SK-N-SH treated with all-trans-retinoic acid at 6 μM for 48 hours (cell line): ENCODE measurements at regions not wholly inside any gene's neighbourhood (a gene's known extent, or its start where the extent isn't known, plus 50 kb on each side); places are given as distances from the start of the nearest gene placed in this dataset.

Source experiments
- ATAC-seq: fragments of 200-7000 bp; cut with Tn5 transposase; 3 replicates; pipeline ENCODE4 v1.9.1; 2020; ENCODE audit warnings: mild to moderate bottlenecking, moderate library complexity
- ARNTL ChIP-seq: fragments of 450-650 bp; formaldehyde crosslinking; IDR thresholded peaks from 2 replicates; pipeline ENCODE4 v1.5.0; 2020; ENCODE audit warnings: low read depth, mild to moderate bottlenecking, moderate library complexity, borderline replicate concordance
- BACH2 ChIP-seq: fragments of 250-450 bp; sonication (Bioruptor Pico); IDR thresholded peaks from 2 replicates; pipeline ENCODE4 v1.9.0; 2021; ENCODE audit warnings: mild to moderate bottlenecking, borderline replicate concordance
- CREB5 ChIP-seq: fragments of 250-450 bp; sonication (Bioruptor Pico); IDR thresholded peaks from 2 replicates; pipeline ENCODE4 v1.5.1; 2020; ENCODE audit warnings: low read depth, mild to moderate bottlenecking, moderate library complexity
- CSDC2 ChIP-seq: fragments of 250-450 bp; sonication (Bioruptor Pico); IDR thresholded peaks from 2 replicates; pipeline ENCODE4 v1.5.0; 2020; ENCODE audit warnings: mild to moderate bottlenecking, moderate library complexity
- ESRRG ChIP-seq: fragments of 250-450 bp; sonication (Bioruptor Pico); IDR thresholded peaks from 2 replicates; pipeline ENCODE4 v1.6.1; 2021; ENCODE audit warnings: mild to moderate bottlenecking
- GLIS3 ChIP-seq: fragments of 250-450 bp; sonication (Bioruptor Pico); IDR thresholded peaks from 2 replicates; pipeline ENCODE4 v1.5.0; 2020; ENCODE audit warnings: mild to moderate bottlenecking, moderate library complexity
- ISL1 ChIP-seq: fragments of 250-450 bp; sonication (Bioruptor Pico); IDR thresholded peaks from 2 replicates; pipeline ENCODE4 v2.1.2; 2022; ENCODE audit warnings: mild to moderate bottlenecking, moderate library complexity
- OSR1 ChIP-seq: fragments of 250-450 bp; sonication (Bioruptor Pico); IDR thresholded peaks from 2 replicates; pipeline ENCODE4 v1.8.0; 2022; ENCODE audit warnings: moderate library complexity, mild to moderate bottlenecking, inconsistent platforms
- PATZ1 ChIP-seq: fragments of 250-450 bp; sonication (Bioruptor Pico); IDR thresholded peaks from 2 replicates; pipeline ENCODE4 v1.8.0; 2020; ENCODE audit warnings: mild to moderate bottlenecking, moderate library complexity, borderline replicate concordance
- POU6F1 ChIP-seq: fragments of 250-450 bp; sonication (Bioruptor Pico); IDR thresholded peaks from 2 replicates; pipeline ENCODE4 v1.8.0; 2021; ENCODE audit warnings: low read depth, mild to moderate bottlenecking, moderate library complexity, borderline replicate concordance
- PPARA ChIP-seq: fragments of 250-450 bp; sonication (Bioruptor Pico); IDR thresholded peaks from 2 replicates; pipeline ENCODE4 v1.5.0; 2020; ENCODE audit warnings: mild to moderate bottlenecking, borderline replicate concordance
- RARB ChIP-seq: fragments of 250-450 bp; sonication (Bioruptor Pico); IDR thresholded peaks from 2 replicates; pipeline ENCODE4 v1.8.0; 2021; ENCODE audit warnings: mild to moderate bottlenecking, moderate library complexity
- SNAI2 ChIP-seq: fragments of 250-450 bp; sonication (Bioruptor Pico); IDR thresholded peaks from 2 replicates; pipeline ENCODE4 v1.5.0; 2020; ENCODE audit warnings: mild to moderate bottlenecking, moderate library complexity
- TCF4 ChIP-seq: fragments of 250-450 bp; sonication (Bioruptor Pico); IDR thresholded peaks from 2 replicates; pipeline ENCODE4 v1.8.0; 2021; ENCODE audit warnings: mild to moderate bottlenecking, moderate library complexity, borderline replicate concordance
- TOX ChIP-seq: fragments of 250-450 bp; sonication (Bioruptor Pico); IDR thresholded peaks from 2 replicates; pipeline ENCODE4 v1.8.0; 2021; ENCODE audit warnings: mild to moderate bottlenecking, moderate library complexity, borderline replicate concordance
- ZC3H10 ChIP-seq: fragments of 250-450 bp; sonication (Bioruptor Pico); IDR thresholded peaks from 2 replicates; pipeline ENCODE4 v1.5.1; 2021; ENCODE audit warnings: mild to moderate bottlenecking, moderate library complexity
- ZFP3 ChIP-seq: fragments of 250-450 bp; sonication (Bioruptor Pico); IDR thresholded peaks from 2 replicates; pipeline ENCODE4 v1.5.0; 2020; ENCODE audit warnings: mild to moderate bottlenecking, moderate library complexity
- ZNF565 ChIP-seq: fragments of 450-650 bp; formaldehyde crosslinking; conservative IDR thresholded peaks from 2 replicates; pipeline ENCODE4 v1.5.0; 2020; ENCODE audit warnings: low read depth, mild to moderate bottlenecking, moderate library complexity
- ZNF8 ChIP-seq: fragments of 450-650 bp; formaldehyde crosslinking; IDR thresholded peaks from 2 replicates; pipeline ENCODE4 v1.5.0; 2020; ENCODE audit warnings: mild to moderate bottlenecking, moderate library complexity
- TF ChIP-seq, protein P1 (sequence below): fragments of 250-450 bp; sonication (Bioruptor Pico); IDR thresholded peaks from 2 replicates; pipeline ENCODE4 v1.5.1; 2021; ENCODE audit warnings: mild to moderate bottlenecking, moderate library complexity
- TF ChIP-seq, protein P2 (sequence below): fragments of 250-450 bp; sonication (Bioruptor Pico); IDR thresholded peaks from 2 replicates; pipeline ENCODE4 v1.5.0; 2020; ENCODE audit warnings: mild to moderate bottlenecking, moderate library complexity

GRCh38 chr9:38213631-38214299 is 144.7 kb upstream of the SHB start:
- TF ChIP-seq PATZ1 (CRISPR knock-in tag) (no peak), ZC3H10 (CRISPR knock-in tag) (no peak), ZNF565 (CRISPR knock-in tag) (no peak), ZFP3 (CRISPR knock-in tag) (no peak), SNAI2 (CRISPR knock-in tag) (no peak), ZNF8 (CRISPR knock-in tag) (no peak)
- no peak for ATAC-seq

- no peak for TF ChIP-seq TCF4 (CRISPR knock-in tag)
- TF ChIP-seq ISL1 (CRISPR knock-in tag), result no peak
- no peak for TF ChIP-seq CSDC2 (CRISPR knock-in tag)
- TF ChIP-seq PPARA (CRISPR knock-in tag), result no peak
- no peak for TF ChIP-seq ZNF565 (CRISPR knock-in tag)
- TF ChIP-seq SNAI2 (CRISPR knock-in tag), result no peak
- no peak for TF ChIP-seq ZNF8 (CRISPR knock-in tag)
- no peak for TF ChIP-seq ESRRG (CRISPR knock-in tag)
- TF ChIP-seq RARB (CRISPR knock-in tag), result no peak
- TF ChIP-seq TOX (CRISPR knock-in tag), result no peak
- TF ChIP-seq PATZ1 (CRISPR knock-in tag), result no peak
- TF ChIP-seq ZFP3 (CRISPR knock-in tag), result no peak
- no peak for TF ChIP-seq BACH2 (CRISPR knock-in tag)
- no peak for TF ChIP-seq CREB5
- no peak for ATAC-seq
Measured at GRCh38 chr9:38212016-38212415, 143.0 kb upstream of the SHB start.

DNA sequence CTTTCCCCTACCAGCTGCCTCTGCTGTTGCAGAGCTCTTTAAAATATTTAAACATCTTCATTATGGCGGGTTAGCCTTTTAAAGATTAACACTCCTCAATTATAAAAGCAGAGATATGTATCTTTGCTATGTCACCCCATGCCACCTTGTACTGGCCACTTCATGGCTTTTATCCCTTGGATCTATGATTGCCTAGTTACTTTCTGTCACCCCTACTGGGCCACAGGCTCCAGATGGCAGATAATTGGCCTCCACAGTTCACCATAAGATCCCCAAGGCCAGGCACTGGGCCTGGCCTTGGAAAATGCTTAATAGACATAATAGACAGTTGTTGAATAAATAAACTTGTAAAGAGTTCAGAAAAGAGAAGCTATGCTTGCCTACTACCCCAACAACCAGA is 142.0 kb upstream of the SHB start:
- TF ChIP-seq SNAI2 (CRISPR knock-in tag) (no peak), ISL1 (CRISPR knock-in tag) (no peak)
- ATAC-seq, result no peak

DNA sequence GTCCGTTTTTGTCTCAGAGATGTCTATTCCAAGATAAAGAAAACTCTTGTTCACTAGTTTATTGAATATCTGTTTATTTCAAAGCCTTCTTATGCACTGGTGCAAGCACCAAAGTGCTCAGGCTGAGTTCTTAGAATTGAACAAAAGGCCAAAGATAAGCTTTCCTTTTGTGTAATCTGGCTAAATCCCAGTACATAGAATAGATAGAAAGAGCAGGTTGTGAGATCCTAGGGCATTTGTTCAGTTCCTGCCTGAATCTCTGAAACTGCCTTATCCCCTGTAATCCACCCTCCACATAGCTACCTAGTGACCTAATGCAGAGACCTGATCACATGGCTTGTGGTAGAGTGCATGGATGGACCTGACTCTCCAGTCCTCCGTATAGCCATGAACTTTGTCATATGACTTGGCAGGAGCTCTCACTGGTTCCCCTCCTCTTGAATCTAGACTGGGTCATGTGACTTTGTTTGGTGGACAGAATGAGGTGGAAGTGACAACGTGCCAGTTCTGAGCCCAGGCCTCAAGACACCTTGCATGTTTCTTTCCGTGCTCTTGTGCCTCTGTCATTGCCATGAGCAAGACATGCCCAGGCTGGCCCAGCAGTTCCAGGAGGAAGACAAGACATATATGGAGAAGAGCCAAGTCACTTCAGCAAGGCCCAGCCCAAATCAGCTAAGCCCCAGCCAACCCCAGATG is 139.3 kb upstream of the SHB start:
- no peak for ATAC-seq
- TF ChIP-seq, protein P1, sequence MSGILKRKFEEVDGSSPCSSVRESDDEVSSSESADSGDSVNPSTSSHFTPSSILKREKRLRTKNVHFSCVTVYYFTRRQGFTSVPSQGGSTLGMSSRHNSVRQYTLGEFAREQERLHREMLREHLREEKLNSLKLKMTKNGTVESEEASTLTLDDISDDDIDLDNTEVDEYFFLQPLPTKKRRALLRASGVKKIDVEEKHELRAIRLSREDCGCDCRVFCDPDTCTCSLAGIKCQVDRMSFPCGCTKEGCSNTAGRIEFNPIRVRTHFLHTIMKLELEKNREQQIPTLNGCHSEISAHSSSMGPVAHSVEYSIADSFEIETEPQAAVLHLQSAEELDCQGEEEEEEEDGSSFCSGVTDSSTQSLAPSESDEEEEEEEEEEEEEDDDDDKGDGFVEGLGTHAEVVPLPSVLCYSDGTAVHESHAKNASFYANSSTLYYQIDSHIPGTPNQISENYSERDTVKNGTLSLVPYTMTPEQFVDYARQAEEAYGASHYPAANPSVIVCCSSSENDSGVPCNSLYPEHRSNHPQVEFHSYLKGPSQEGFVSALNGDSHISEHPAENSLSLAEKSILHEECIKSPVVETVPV (CRISPR knock-in tag), result no peak
- no peak for TF ChIP-seq ARNTL (CRISPR knock-in tag)

DNA sequence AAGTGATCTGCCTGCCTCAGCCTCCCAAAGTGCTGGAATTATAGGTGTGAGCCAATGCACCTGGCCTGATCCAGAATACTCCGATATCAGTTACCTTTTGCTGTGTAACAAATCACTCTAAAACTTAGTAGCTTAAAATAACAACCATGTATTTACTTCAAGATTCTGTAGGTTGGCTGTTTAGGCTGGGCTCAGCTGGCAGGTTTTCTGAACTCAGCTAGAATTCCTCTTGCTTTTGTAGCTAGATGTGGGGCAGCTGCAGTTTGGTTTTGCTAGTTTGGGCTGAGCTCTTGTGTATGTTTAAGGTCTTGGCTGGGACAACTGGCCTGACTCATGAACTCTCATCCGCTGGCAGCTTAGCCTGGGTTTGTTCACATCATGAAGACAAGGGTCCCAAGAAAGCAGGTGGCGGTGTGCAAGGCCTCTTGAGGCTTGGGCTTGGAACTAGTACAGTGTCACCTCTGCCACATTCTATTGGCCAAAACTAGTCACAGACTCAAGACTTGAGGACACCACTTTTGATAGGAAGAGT is 138.3 kb upstream of the SHB start:
- no peak for ATAC-seq
- no peak for TF ChIP-seq ARNTL (CRISPR knock-in tag)
- TF ChIP-seq ISL1 (CRISPR knock-in tag), result no peak
- TF ChIP-seq ZNF565 (CRISPR knock-in tag), result no peak
- no peak for TF ChIP-seq GLIS3 (CRISPR knock-in tag)
- no peak for TF ChIP-seq ZC3H10 (CRISPR knock-in tag)
- TF ChIP-seq POU6F1 (CRISPR knock-in tag), result no peak
- TF ChIP-seq, protein P2, sequence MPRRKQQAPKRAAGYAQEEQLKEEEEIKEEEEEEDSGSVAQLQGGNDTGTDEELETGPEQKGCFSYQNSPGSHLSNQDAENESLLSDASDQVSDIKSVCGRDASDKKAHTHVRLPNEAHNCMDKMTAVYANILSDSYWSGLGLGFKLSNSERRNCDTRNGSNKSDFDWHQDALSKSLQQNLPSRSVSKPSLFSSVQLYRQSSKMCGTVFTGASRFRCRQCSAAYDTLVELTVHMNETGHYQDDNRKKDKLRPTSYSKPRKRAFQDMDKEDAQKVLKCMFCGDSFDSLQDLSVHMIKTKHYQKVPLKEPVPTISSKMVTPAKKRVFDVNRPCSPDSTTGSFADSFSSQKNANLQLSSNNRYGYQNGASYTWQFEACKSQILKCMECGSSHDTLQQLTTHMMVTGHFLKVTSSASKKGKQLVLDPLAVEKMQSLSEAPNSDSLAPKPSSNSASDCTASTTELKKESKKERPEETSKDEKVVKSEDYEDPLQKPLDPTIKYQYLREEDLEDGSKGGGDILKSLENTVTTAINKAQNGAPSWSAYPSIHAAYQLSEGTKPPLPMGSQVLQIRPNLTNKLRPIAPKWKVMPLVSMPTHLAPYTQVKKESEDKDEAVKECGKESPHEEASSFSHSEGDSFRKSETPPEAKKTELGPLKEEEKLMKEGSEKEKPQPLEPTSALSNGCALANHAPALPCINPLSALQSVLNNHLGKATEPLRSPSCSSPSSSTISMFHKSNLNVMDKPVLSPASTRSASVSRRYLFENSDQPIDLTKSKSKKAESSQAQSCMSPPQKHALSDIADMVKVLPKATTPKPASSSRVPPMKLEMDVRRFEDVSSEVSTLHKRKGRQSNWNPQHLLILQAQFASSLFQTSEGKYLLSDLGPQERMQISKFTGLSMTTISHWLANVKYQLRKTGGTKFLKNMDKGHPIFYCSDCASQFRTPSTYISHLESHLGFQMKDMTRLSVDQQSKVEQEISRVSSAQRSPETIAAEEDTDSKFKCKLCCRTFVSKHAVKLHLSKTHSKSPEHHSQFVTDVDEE (CRISPR knock-in tag), result no peak
- TF ChIP-seq PPARA (CRISPR knock-in tag), result no peak
- TF ChIP-seq OSR1 (CRISPR knock-in tag), result no peak
